DMS53 (cell line): ENCODE measurements at regions not wholly inside any gene's neighbourhood (a gene's known extent, or its start where the extent isn't known, plus 50 kb on each side); places are given as distances from the start of the nearest gene placed in this dataset.
"Not testable (repeated sequence)": the region's sequence is repeated elsewhere in the genome, so short reads cannot be mapped to it uniquely, and the experiment has no call there.

Experiments
- DNase-seq: peaks from one replicate; lab custom pipeline; 2025; lab: John Stamatoyannopoulos, UW

DNA sequence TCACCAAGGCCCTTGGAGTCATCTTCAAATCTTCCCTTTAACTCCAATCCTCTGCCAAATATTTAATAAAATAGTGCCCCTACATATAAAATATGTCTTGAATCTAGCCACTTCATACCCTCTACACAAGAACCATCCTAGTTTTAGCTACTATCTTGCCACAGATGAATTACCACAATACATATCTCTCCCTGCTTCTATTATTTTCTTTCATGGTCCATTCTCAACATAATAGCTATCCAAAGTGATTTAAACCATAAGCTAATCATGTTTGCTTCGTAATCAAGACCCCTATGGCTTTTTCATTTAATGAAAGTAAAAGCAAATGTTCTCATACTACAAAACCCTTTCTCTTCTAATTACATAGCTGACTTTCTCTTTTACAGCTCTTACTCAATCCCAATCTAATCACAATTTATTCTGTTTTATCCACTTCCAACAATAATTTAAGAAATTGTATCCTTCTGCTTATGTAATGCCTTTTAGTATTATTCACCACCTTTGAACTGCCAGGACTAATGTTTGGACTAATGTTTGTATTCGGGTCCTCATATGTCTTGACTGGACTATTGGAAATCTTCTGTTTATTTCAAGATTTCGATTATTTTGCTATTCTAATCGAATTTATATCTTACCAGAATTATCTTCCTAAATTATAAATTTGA, 412.0 kb downstream of the SLITRK1 start:
- DNase-seq: no peak

DNA sequence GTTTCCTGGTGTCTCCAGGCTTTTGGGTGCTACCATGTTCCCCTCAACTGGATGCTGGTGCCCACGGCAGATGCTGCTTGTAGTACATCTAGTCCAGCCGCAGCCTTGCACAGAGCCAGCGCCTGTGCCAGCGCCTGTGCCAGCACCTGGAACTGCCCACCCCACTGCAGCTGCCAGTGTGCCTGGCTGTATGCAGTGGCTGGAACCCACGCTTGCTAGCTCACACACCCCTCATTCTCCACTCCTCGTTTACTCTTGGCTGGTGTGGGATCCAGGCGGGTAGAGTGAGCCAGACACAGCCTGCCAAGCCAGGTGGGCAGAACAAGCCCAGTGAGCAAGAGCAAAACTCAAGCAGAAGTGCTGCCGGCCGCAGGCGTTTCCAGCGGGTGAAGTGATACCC, 428.6 kb downstream of the SLITRK1 start:
- DNase-seq: no peak

DNA sequence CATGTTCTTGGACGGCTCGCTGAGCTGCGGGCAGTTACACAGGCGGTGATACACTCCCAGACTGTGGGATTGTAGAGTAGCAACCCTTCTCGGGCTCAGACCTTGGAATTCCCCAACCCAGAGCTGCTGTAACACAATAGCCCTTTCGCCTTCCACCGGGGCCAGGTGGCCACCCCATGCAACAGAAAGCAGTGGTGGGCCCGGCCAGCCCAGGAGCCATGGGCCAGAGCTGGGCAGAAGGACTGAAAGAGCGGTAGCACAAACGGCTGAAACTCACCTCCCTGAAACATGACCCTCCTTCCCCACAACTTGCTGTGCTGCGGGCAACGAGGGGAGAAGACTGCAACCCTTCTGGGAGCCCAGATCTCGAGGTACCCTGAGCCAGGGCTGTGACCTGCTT, 429.0 kb downstream of the SLITRK1 start:
- no peak for DNase-seq

DNA sequence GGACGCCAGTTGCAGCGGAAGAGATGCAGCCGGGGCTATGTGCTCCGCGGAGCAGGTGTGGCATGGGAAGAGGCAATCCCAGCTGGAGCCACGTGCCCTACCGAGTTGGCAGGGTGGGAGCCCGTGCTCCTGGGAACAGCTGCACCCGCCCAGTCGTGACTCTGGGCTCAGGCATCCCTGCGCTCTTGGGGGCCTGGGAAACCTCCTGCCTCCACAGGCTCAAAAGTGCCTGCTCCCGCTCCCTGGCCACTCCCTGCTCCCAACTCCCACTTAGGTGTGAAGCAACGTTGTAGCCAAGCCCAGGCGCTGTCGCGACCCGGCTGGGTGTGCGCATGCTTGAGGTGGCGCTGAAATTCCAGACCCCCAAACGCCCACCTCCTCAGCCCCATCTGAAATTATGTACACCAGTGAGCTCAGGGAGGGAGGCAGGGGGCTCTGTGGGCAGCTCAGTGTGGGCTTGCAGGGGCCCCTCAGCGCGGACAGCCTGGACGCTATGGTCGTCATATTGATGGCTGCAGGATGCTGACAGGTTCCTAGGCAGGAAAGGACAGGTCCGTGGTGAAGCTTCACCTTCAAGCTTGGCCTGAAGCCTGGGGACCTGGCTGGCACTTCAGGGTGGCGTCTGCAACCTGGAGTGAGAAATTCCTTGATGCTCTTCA, 429.9 kb downstream of the SLITRK1 start:
- no peak for DNase-seq

DNA sequence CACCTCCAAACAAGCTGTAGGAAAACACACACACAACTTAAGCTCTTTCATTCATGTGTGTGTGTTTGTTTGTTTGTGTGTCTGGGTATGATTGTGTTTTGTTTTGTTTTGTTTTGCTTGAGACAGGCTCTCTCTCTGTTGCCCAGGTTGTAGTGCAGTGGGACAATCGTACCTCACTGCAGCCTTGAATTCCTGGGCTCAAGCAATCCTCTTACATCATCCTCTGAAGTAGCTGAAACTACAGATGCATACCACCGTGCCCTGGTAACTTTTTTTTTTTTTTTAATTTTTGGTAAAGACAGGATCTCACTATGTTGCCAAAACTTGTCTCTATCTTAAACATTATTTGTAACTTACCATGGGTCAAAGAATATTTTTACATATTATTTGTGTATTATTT, 431.7 kb downstream of the SLITRK1 start:
- DNase-seq: peak; percentile 1

DNA sequence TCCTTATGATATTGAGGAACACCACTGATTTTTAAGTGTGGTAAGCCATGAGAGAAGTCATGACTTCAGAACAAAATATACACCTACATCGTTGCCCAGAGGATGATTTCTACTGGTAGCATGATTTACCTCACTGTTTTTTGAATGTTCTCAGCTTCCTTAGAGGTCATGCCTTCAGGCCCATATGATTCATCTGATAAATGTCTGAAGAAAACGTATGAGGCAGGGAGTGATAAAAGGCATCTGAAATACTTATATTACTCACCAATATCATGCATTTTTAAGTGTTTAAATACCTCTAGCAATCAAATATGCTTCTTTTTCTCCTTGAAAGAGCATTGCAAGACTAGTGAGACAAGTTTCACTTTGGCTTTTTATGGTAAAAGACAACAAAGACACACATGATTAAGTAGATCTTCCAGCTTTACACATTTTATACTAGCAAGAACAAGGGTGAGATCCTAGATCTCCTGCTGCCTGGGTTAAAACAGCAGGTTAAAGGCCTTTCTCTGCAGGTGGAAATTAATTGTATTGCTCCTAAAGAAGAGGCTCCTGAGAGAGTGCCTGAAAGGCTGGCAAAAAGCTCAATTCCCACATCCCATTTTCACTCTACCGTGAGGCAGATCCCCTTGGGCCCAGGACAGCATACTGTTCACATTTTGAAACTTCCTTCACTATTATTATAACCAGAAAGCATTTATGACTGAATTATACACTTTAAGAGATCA, 432.4 kb downstream of the SLITRK1 start:
- DNase-seq: no peak

DNA sequence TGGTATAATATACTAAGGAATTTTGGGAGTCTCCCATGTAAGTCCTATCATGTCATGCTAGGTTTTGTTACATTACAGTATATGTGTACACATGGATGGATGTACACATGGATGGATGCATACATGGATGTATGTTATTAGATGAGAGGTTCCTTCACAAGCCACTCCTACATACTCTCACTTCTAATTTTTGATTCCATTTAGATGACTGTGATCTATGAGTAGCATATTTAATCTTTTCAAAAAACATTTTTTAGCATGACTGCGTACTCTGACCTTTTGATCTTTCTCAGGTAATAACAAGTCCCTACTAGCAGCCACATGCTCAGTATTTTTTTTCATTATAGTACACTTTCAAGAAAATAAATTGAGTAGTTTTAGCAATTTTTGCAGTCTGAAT, 441.8 kb downstream of the SLITRK1 start:
- no peak for DNase-seq

DNA sequence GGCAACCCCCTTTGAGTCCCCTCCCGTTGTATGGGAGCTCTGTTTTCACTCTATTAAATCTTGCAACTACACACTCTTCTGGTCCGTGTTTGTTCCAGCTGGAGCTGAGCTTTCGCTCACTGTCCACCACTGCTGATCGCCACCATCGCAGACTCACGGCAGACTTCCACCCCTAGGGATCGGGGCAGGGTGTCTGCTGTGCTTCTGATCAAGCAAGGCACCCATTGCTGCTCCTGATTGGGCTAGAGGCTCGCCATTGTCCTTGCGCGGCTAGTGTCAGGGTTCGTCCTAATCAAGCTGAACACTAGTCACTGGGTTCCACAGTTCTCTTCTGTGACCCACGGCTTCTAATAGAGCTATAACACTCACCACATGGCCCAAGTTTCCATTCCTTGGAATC, 442.8 kb downstream of the SLITRK1 start:
- not testable (repeated sequence) for DNase-seq

DNA sequence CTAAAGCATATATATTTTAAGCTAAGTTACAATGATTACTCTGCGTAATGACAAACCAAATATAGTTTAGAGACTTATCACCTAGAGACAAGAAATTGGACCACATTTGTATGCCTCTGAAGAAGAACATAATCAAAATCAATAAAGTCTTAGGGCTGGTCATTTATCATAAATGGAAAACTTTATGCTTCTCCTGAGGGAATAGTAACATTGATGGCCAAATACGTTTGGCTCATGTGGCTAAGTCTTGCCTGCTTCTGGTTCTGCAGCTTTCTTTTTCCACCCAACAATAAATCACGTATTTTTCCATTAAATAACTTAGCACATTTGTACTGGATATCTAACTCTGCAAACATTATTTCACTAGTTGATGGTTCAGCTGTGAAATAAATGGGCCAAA, 458.4 kb downstream of the SLITRK1 start:
- no peak for DNase-seq

DNA sequence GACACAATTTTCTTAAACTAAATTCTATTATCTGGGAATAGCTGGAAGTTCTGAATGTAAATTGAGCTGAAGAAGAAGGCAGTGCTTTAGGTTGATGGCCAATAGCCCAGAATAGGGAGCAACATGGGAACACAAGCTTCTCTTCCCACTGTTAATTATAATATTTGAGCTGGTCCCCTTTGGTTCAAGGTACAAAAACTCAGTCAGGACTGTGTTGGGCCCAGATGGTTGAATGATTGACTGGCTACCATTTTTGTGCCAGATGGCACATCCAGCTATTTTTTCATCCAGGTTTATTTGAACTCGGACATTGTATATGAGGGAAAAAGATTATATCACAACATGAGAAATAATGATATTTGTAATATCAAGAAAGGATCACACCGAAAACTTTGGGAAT, 458.9 kb downstream of the SLITRK1 start:
- DNase-seq: no peak

DNA sequence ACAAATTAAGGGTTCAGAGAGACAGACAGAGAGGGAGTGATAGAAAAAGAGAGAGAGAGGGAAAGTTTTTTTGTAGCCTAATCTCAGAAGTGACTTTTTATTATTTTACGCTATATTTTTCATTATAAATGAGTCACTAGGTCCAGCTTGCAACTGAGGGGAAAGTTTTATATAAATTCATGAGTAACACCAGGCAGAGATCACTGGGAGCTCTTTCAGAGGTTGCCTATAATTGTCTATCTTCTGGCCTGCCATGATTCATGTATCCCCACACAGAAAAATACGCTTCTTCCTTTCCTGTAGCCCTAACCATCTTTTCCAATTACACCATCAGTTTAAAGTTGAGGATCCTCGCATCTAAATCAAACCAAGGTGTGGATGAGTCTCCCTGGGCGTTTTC, 467.9 kb downstream of the SLITRK1 start:
- no peak for DNase-seq

DNA sequence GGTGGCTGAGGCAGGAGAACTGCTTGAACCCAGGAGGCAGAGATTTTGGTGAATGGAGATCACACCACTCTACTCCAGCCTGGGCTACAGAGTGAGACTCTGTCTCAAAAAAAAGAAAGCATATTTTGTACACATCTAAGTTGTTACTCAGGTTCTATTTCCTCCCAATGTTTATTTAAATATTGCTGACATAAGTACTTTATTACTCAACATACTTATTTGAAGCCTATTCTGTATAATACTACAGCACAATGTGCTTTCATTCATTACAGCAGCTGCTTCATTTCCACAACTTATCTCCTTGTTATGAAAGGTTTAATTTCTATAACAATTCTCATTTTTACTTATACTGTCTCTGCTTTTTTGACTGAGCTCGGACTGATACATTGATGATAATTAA, 495.7 kb downstream of the SLITRK1 start:
- DNase-seq: no peak

DNA sequence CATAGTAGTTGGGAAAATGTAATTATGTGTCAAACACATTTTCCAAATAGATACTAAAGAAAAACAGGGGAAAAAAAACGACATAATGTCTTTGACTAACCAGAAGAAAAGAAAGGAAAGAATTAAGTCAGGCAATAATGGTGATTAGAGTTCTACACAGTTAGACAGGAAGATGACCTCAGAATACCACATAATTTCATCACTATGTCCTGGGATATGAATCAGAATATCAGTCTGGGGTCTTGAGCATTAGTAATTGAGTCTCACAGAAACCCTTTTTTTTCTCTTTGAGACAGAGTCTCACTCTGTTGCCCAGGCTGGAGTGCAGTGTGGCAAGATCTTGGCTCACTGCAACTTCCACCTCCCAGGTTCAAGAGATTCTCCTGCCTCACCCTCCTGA, 503.4 kb downstream of the SLITRK1 start:
- no peak for DNase-seq

DNA sequence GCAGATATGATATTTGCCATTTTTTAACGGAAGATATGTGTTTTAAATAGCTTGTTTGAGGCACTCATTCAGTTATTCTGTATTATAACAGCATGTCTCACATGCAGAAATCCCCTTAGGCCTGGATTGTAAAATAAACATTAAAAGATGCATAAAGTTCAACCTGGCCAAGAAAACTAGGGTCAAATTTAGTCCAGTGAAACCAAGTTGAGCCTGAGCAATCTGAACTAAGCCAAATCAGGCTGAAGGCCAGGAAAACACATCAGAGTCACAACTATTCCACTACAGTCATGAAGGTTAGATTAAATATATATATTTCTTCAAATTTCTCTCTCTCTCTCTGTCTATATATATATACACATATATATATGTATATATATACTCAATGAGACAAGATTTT, 504.8 kb downstream of the SLITRK1 start:
- DNase-seq: no peak

DNA sequence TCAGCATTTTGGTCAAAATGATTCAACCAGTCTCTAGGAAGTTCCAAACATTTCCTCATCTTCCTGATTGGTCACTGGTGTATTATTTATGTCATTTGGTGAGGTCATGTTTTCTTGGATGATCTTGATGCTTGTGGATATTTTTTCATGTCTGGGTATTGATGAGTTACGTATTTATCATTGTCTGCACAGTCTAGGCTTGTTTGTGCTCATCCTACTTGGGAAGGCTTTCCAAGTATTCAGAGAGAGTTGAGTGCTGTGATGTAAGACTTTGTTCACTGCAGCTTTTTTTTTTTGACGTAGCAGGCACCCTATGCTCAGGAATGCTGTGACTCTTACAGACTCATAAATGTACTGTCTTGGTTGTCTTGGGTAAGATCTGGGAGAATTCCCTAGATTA, 509.5 kb downstream of the SLITRK1 start:
- DNase-seq: no peak

DNA sequence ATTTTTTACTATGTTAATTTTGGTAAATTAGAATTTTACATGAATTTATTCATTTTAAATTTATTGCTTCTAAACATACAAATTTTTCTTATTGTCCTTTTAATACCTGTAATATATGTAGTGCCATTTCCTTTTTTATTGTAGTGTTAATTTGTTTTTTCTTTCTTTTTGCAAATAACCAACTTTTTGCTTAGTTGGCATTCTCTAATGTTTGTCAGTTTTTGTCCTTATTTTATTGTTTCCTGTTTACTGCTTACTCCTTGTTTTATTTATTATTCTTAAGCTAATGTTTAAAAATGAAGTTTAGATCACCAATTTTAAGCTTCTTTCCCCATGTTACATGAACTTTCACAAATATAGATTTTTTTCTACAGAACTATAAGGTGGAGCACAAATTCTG, 516.6 kb downstream of the SLITRK1 start:
- no peak for DNase-seq

DNA sequence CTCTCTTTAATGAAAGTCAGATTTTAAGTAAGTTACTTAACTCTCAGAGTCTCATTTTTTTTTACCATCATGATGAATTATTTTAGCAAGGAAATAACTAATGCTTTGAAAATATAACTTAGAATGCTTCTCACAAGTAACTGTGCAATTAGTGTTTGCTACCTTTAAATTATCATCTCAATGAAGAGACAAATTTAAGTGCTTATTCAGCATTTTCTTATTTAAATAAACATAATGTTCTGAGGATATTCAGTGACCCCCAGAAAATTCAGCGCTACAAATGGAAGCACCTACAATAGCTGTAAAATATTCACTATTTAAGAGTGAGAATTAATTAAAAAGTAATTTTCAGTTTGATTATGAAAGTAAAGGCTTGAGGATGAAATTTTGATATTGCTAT, 527.2 kb downstream of the SLITRK1 start:
- DNase-seq: no peak

DNA sequence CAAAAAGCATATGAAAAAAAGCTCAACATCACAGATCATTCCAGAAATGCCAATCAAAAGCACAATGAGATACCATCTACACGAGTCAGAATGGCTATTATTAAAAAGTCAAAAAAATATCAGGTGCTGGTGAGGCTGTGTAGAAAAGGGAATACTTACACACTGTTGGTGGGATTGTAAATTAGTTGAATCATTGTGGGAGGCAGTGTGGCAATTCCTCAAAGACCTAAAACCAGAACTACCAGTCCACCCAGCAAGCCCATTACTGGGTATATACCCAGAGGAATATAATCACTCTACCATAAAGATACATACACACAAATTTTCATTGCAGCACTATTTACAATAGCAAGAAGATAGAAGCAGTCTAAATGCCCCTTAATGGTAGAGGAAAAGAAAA, 529.9 kb downstream of the SLITRK1 start:
- DNase-seq: no peak

DNA sequence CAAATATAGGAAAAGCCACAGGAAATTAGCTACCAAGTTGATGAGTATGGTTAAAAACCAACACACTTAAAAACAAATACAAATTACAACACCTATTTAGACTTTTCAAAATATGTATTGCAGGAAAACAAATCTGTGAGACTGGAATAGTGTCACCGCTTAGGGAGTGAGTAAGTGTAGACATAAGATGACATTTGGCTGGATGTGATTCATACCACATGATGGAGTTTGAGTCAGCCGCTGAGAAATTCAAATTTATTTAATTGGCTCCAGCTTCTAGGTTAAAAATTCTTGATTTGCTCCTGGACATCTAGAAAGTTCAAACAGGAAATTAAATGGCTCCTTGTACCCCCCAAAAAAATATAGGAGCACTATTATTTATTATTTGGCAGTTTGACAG, 531.7 kb downstream of the SLITRK1 start:
- peak; percentile 0 for DNase-seq

DNA sequence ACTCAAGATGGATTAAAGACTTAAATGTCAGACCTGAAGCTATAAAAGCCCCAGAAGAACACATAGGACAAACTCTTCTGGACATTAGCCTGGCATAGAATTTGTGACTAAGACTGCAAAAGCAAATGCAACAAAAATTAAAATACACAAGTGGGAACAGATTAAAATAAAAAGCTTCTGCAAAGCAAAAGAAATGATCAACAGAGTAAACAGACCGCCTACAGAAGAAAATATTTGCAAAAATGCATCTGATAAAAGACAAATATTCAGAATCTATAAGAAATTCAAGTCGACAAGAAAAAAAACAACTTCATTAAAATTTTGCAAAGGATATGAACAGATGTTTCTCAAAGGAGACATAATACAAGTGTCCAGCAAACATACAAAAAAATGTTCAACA, 537.8 kb downstream of the SLITRK1 start:
- DNase-seq: no peak

DNA sequence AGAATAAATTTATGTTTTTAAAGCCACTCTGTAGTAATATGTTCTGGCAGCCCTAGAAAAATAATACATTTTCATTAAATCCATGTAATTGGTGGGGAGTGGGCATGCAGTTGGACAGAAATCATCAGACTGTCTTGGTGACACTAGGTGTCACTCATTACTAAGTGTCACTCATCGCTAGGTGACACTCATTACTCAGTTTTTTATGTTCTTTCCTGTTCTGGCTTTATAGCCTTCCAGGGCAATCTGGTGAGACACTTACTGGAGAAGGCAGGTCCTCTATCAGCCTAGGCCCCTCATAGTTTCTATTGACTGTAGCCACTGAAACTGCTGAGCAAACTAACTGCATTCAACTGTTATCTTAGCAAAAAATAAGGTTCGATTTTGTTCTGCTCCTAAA, 542.1 kb downstream of the SLITRK1 start:
- DNase-seq: peak; percentile 45

DNA sequence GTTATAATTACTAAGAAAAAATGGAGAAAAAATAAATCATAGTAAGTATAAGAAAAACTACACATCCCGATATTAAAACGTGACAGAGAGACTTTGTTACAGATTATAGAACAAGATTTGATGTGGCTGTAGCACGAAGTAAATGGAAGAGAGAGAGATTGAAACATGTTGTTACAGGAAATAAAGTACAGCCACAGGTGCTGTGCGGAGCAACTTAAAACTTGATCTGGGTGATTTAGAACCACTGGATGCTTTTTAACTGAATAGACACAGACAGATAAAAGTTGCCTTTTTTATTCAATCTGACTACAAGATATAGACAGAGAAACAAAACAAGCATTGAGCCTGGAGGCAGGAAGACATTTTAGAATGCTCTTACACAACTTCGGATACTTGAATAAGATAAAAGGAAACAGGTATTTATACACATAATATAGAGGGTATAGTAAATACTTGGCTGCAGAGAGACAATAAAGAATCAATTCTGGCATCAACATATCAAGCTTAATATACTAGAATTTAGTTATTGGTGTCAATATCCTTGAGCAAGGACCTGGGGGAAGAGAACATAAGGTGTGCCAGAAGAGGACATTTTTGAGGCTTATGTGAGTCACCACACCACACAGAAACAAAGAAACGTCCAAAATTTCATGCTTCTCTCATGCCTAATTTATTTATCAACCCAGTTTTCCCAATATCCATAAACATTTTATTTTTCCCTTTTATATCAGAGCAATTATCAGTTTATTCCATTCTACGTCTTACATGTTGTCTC, 548.5 kb downstream of the SLITRK1 start:
- no peak for DNase-seq

DNA sequence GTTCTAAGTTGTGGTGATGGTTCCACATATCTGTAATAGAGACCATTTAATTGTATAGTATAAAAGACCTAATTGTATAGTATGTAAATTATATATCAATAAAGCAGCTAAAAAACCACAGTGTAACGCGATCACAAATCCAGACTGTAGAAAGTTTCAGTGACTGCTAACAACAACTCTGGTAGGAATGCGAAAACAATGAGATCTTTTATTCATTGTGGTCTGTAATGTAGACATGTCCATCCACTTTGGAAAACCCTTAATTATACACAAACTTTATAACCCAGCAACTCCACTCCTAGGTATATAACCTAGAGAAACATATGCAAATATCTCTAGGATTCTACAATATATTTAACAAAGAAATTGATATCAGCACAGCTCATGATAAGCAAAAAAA, 549.5 kb downstream of the SLITRK1 start:
- no peak for DNase-seq
